Putamen (tissue), 1 donor: ENCODE measurements at regions not wholly inside any gene's neighbourhood (a gene's known extent, or its start where the extent isn't known, plus 50 kb on each side); places are given as distances from the start of the nearest gene placed in this dataset.
"Not testable (repeated sequence)": the region's sequence is repeated elsewhere in the genome, so short reads cannot be mapped to it uniquely, and the experiment has no call there.

Source experiments
- DNase-seq: peaks from one replicate; pipeline ENCODE4 v3.0.0-alpha.2; 2016; ENCODE audit warnings: low spot score

GRCh38 chr2:54031288-54031687 is 60.5 kb upstream of the PSME4 start:
- not testable (repeated sequence) for DNase-seq

GRCh38 chr2:54030806-54031205 is 60.0 kb upstream of the PSME4 start:
- no peak for DNase-seq

- DNase-seq, result no peak
Measured at GRCh38 chr2:54030396-54030741, 59.6 kb upstream of the PSME4 start.

GRCh38 chr2:54029721-54030395 is 59.1 kb upstream of the PSME4 start:
- DNase-seq, result no peak

- not testable (repeated sequence) for DNase-seq
Measured at GRCh38 chr2:54025463-54026075, 54.8 kb upstream of the PSME4 start.

- no peak for DNase-seq
Measured at GRCh38 chr2:54024576-54024975, 53.8 kb upstream of the PSME4 start.

- no peak for DNase-seq
Measured at GRCh38 chr2:54021702-54022101, 50.9 kb upstream of the PSME4 start.

- DNase-seq, result no peak
Measured at GRCh38 chr2:54020793-54021414, 50.1 kb upstream of the PSME4 start.
